Osteocyte (in vitro differentiated cells): ENCODE measurements at regions not wholly inside any gene's neighbourhood (a gene's known extent, or its start where the extent isn't known, plus 50 kb on each side); places are given as distances from the start of the nearest gene placed in this dataset.

Source experiments
- DNase-seq: peaks from one replicate; pipeline ENCODE4 v3.0.0; 2021; ENCODE audit warnings: mixed read lengths; ENCODE audit not compliant: unreplicated experiment; ENCODE audit errors: extremely low spot score
- H3K27ac Mint-ChIP-seq: one replicate; pipeline ENCODE4 v1.8.0; 2021; ENCODE audit warnings: mild to moderate bottlenecking, mixed read lengths; ENCODE audit not compliant: unreplicated experiment
- H3K27me3 Mint-ChIP-seq: one replicate; pipeline ENCODE4 v1.8.0; 2021; ENCODE audit warnings: mixed read lengths; ENCODE audit not compliant: unreplicated experiment
- H3K36me3 Mint-ChIP-seq: one replicate; pipeline ENCODE4 v1.8.0; 2021; ENCODE audit warnings: mixed read lengths; ENCODE audit not compliant: unreplicated experiment
- H3K4me1 Mint-ChIP-seq: one replicate; pipeline ENCODE4 v1.8.0; 2021; ENCODE audit warnings: mixed read lengths; ENCODE audit not compliant: unreplicated experiment
- H3K4me3 Mint-ChIP-seq: one replicate; pipeline ENCODE4 v1.8.0; 2021; ENCODE audit warnings: mild to moderate bottlenecking, moderate library complexity, mixed read lengths; ENCODE audit not compliant: unreplicated experiment
- H3K9me3 Mint-ChIP-seq: one replicate; pipeline ENCODE4 v1.8.0; 2021; ENCODE audit warnings: mixed read lengths; ENCODE audit not compliant: unreplicated experiment
- CTCF ChIP-seq: fragments of 200-600 bp; sonication (generic); IDR thresholded peaks from 2 replicates; pipeline ENCODE4 v1.5.0; 2021; ENCODE audit warnings: antibody characterized with exemption, mild to moderate bottlenecking, moderate library complexity

- no peaks in the 10 kb centered on the region for H3K27me3 Mint-ChIP-seq
- peaks cover 32% of the 10 kb centered on the region for H3K36me3 Mint-ChIP-seq
- TF ChIP-seq CTCF: no peak
- H3K9me3 Mint-ChIP-seq: no peaks in the 10 kb centered on the region
- H3K4me3 Mint-ChIP-seq: no peak overlapping the region
- peaks cover 16% of the 10 kb centered on the region for H3K4me1 Mint-ChIP-seq
- no peak for DNase-seq
- H3K27ac Mint-ChIP-seq: no peak overlapping the region
These were observed 114.3 kb upstream of the ODAD2 start for GRCh38 chr10:28113202-28113601.

GRCh38 chr10:28111712-28112111 lies 112.8 kb upstream of the ODAD2 start:
- H3K4me3 Mint-ChIP-seq: no peak overlapping the region
- DNase-seq: no peak
- no peaks in the 10 kb centered on the region for H3K27me3 Mint-ChIP-seq
- no peak overlapping the region for H3K27ac Mint-ChIP-seq
- TF ChIP-seq CTCF: no peak
- peaks cover 15% of the 10 kb centered on the region for H3K4me1 Mint-ChIP-seq
- peaks cover 39% of the 10 kb centered on the region for H3K36me3 Mint-ChIP-seq
- no peaks in the 10 kb centered on the region for H3K9me3 Mint-ChIP-seq

- TF ChIP-seq CTCF: no peak
- DNase-seq: no peak
- Mint-ChIP-seq H3K4me1 (no peaks in the 10 kb centered on the region), H3K36me3 (peaks cover 30% of the 10 kb centered on the region), H3K9me3 (no peaks in the 10 kb centered on the region), H3K4me3 (no peak overlapping the region), H3K27me3 (no peaks in the 10 kb centered on the region), H3K27ac (no peak overlapping the region)
These were observed 106.7 kb upstream of the ODAD2 start for GRCh38 chr10:28105561-28105960.

GRCh38 chr10:28097633-28098032 lies 98.8 kb upstream of the ODAD2 start:
- Mint-ChIP-seq H3K27ac (no peak overlapping the region), H3K4me3 (no peak overlapping the region), H3K9me3 (no peaks in the 10 kb centered on the region), H3K27me3 (no peaks in the 10 kb centered on the region), H3K4me1 (peaks cover 3% of the 10 kb centered on the region), H3K36me3 (no peaks in the 10 kb centered on the region)
- TF ChIP-seq CTCF: no peak
- no peak for DNase-seq

GRCh38 chr10:28095791-28096378 lies 97.0 kb upstream of the ODAD2 start:
- H3K9me3 Mint-ChIP-seq: no peaks in the 10 kb centered on the region
- H3K36me3 Mint-ChIP-seq: peaks cover 8% of the 10 kb centered on the region
- H3K27me3 Mint-ChIP-seq: no peaks in the 10 kb centered on the region
- H3K4me3 Mint-ChIP-seq: no peak overlapping the region
- no peak overlapping the region for H3K27ac Mint-ChIP-seq
- no peak for TF ChIP-seq CTCF
- H3K4me1 Mint-ChIP-seq: peaks cover 5% of the 10 kb centered on the region
- DNase-seq: no peak
